ENCODE measurements at regions not wholly inside any gene's neighbourhood (a gene's known extent, or its start where the extent isn't known, plus 50 kb on each side); places are given as distances from the start of the nearest gene placed in this dataset.
"Not testable (repeated sequence)": the region's sequence is repeated elsewhere in the genome, so short reads cannot be mapped to it uniquely, and the experiment has no call there.

DNA sequence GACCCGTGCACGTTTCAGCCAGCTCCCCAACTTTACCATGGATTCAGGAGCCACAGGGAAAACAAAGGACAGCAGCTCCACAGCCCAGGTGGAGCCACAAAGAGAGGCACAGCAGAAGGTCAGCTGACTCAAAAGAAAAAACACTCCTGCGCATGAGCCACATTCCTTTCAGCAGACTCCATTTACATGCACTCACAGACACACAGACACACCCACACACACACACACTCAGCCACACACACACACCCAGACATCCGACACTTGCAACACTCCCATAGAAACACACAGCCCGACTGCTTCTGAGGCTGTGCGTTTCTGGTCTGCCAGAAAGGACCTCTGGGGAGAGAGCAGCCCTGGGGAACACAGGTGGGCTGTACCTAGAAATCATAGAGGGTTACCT is 2335.5 kb downstream of the TP53TG3F start:
- H3K27ac ChIP-seq = no peak overlapping the region
- TF ChIP-seq, protein P1, sequence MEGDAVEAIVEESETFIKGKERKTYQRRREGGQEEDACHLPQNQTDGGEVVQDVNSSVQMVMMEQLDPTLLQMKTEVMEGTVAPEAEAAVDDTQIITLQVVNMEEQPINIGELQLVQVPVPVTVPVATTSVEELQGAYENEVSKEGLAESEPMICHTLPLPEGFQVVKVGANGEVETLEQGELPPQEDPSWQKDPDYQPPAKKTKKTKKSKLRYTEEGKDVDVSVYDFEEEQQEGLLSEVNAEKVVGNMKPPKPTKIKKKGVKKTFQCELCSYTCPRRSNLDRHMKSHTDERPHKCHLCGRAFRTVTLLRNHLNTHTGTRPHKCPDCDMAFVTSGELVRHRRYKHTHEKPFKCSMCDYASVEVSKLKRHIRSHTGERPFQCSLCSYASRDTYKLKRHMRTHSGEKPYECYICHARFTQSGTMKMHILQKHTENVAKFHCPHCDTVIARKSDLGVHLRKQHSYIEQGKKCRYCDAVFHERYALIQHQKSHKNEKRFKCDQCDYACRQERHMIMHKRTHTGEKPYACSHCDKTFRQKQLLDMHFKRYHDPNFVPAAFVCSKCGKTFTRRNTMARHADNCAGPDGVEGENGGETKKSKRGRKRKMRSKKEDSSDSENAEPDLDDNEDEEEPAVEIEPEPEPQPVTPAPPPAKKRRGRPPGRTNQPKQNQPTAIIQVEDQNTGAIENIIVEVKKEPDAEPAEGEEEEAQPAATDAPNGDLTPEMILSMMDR (conservative IDR thresholded peaks at IDR 0.05) = no peak
- TF ChIP-seq ZFX (IDR thresholded peaks at IDR 0.05) = no peak

DNA sequence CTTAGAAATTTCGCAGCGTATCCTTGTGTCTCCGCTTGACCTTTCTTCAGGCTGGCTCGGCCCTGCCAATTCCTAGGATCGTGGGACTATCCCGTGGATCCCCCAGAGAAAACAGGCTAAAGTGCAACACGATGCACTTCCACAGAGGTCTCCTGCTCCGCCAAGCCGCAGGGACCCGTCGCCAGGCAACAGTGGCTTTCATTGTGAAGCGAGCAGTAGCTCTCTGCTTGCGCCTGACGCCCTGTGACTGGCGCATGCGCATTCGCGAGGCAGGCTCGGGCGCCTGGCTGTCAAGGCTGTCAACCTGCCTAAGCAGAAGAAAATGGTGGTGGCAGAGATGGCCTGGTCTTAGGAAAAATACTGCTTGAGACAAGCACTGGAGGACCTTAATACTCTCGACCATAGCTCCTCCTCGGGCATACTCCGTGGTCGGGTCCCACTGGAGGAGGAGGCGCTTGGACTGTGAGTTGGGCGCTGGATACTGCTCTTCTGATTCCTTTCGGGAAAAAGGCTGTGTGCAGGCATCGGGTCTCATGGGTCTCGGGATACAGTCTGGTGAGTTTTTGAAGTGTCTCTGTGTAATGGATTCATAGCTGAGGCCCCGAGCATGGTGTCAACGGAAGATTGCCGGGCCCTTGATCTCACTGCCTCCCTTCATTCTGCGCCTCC is 2336.1 kb downstream of the TP53TG3F start:
- no peak for TF ChIP-seq ZFX (IDR thresholded peaks at IDR 0.05)
- TF ChIP-seq, protein P1 (conservative IDR thresholded peaks at IDR 0.05) = no peak

DNA sequence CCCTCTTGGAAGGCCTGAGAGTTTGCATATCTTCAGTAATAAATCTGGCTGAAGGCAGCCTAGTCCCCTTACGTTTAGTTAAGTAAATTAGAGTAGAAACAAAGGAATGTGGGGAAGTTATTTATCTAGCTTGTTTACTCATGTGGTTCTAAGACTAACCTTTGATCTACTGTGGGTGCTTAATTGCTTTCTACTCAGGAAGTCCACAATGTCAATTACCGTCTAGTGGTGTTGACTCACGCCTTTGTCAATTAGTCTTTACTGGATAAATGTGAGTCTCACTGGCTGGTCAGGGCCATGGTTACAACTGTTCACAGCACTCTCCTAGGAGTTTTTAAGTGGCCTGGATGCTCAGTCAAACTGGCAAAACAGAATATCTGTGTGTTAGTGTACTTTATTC is 2338.4 kb downstream of the TP53TG3F start:
- H3K27ac ChIP-seq = no peak overlapping the region
- TF ChIP-seq, protein P1 (conservative IDR thresholded peaks at IDR 0.05) = no peak
- no peak for TF ChIP-seq ZFX (IDR thresholded peaks at IDR 0.05)

More for the DNA sequence above, 2336.1 kb downstream of the TP53TG3F start:
- no peak overlapping the region for H3K27ac ChIP-seq

DNA sequence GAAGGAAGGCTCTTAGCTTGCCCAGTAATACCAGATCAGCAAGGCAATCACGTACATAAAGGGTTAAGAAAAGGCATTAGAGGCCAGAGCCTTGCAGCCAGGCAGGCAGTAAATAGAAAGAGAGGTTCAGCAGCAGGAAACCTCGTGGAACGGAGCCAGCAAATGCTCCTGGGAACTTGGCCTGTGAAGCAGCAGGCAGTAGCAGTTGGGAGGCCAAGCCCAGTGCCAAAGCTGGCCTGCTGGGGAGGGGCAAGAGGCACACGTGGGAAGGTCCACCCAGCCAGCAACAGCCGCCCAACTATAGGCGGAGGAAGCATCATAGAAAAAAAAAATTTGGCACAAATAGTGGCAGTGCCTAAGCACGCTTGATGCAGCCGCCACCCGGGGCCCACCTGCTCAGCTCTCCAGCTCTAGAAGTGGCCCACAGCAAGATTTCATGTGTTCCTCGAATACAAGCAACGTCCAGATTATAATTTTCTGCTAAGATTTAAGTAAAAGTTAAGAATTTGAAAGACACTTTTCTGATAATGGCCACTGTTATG is 2339.5 kb downstream of the TP53TG3F start:
- TF ChIP-seq, protein P1 (conservative IDR thresholded peaks at IDR 0.05) = no peak
- no peak for TF ChIP-seq ZFX (IDR thresholded peaks at IDR 0.05)
- H3K27ac ChIP-seq = no peak overlapping the region; the same call in 1 of the 2 replicates

DNA sequence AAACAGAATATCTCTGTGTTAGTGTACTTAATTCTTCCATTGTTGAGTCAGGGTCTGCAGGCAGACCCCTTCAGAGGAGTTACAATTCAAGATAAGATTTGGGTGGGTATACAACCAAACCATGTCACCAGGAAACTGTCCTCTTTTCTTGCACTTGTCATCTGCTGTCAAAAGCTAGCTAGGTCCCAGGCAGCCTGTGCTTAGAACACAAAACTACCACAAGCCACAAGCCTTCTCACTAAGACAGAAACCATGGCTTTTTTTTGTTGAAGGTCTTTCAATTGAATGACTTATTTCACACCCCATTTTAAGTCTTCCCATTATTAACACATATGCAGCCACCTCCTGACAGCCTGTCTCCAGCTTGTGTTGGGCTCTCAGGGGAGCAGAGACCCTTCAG is 2345.1 kb downstream of the TP53TG3F start:
- not testable (repeated sequence) for H3K27ac ChIP-seq

DNA sequence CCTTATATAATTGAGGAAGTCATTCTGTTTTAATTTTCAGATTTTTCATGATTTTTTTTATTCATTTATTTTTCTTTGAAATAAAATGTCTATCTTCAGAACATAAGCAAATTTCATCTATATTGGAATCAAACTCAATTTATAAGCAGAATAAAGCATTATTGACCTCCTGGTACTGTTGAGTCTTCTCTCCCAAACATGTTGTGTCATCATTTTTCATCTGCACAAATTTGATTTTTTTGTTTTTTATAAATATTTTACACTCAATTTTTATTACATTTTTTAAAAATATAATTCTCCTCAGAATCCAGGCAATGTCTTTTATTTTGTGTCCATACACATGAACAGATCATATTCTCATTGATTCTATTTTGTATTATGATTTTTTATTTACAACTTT is 2363.9 kb downstream of the TP53TG3F start:
- TF ChIP-seq, protein P1 (conservative IDR thresholded peaks at IDR 0.05) = no peak
- no peak for TF ChIP-seq ZFX (IDR thresholded peaks at IDR 0.05)
- no peak overlapping the region for H3K27ac ChIP-seq

DNA sequence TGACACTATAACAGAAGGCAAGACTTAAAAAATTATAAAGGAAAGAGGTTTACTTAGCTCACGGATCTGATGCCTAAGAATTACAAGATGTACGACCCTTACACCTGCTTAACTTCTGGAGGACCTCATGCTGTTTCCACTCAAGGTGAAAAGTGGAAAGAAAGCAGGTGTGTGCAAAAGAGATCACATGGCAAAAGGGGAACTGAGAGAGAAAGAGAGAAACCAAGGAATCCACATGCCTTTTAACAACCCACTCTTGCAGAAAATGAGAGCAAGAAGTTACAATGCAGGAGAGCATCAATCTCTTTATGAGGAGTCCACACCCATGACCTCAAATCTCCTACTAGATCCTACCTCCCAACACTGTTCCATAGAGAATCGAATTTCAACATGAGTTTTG is 2382.2 kb downstream of the TP53TG3F start:
- TF ChIP-seq, protein P1 (conservative IDR thresholded peaks at IDR 0.05) = no peak
- TF ChIP-seq ZFX (IDR thresholded peaks at IDR 0.05) = no peak
- no peak overlapping the region for H3K27ac ChIP-seq

DNA sequence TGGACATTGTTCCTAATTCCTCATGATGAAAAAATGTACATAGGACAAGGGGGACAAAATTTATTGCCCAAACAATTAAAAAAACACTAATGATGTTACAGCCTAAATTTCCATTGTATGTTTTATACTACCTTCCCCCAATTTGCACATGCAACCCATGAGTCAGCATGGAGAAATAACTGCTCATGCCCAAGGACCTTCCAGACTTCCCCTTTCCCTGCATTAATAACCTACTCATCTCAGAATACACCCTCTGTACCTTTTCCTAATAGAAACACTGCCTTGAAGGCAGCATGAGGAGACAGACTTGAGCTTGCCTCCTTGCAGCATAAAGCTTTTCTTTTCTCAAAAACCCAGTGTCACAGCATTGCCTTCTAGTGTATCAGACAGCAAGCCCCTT is 2402.8 kb downstream of the TP53TG3F start:
- TF ChIP-seq, protein P1 (conservative IDR thresholded peaks at IDR 0.05) = no peak
- no peak for TF ChIP-seq ZFX (IDR thresholded peaks at IDR 0.05)
- no peak overlapping the region for H3K27ac ChIP-seq

All from C4-2B (cell line).